NT2/D1 (cell line): ENCODE measurements at regions not wholly inside any gene's neighbourhood (a gene's known extent, or its start where the extent isn't known, plus 50 kb on each side); places are given as distances from the start of the nearest gene placed in this dataset.

Source experiments
- SUZ12 ChIP-seq: IDR thresholded peaks from 2 replicates; pipeline ENCODE4 v1.6.1; 2011; ENCODE audit not compliant: insufficient read length, insufficient read depth; ENCODE audit errors: extremely low read depth
- YY1 ChIP-seq: IDR thresholded peaks from 2 replicates; pipeline ENCODE4 v1.6.1; 2011; ENCODE audit not compliant: insufficient read length, insufficient read depth
- ZNF274 ChIP-seq: IDR thresholded peaks from 2 replicates; pipeline ENCODE4 v1.6.1; 2011; ENCODE audit warnings: mild to moderate bottlenecking, low read depth, low read length

DNA sequence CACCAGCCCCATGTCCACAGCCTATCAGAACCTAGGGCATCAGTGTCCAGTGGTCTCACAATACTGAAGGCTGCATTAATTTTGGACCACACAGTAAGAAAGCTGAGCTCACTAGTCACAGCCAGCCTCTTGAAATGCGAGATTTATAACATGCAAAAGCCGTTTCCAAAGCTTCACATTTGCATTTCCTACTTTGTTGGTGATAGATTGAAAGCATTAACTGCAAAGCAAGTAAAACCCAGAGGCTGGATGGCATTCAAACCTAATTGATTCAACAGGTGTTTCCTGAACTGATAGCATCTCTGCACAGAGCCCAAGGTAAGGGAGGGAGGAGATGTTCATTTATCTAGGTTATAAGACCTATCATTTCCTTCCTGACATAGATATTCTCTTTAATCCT lies 410.1 kb downstream of the OMA1 start:
- no peak for TF ChIP-seq YY1
- no peak for TF ChIP-seq ZNF274
- no peak for TF ChIP-seq SUZ12
